GM12864 (cell line): ENCODE measurements at regions not wholly inside any gene's neighbourhood (a gene's known extent, or its start where the extent isn't known, plus 50 kb on each side); places are given as distances from the start of the nearest gene placed in this dataset.
A peak's percentile ranks its signal among the peaks of the same experiment; 100 is the strongest.

Source experiments
- DNase-seq: peaks from one replicate; pipeline ENCODE4 v3.0.0-alpha.2; 2011; ENCODE audit warnings: low read depth
- H3K4me3 ChIP-seq: 2 replicates; pipeline ENCODE4 v1.5.1; 2011; ENCODE audit warnings: mild to moderate bottlenecking, low read depth, low read length, control low read depth
- CTCF ChIP-seq: IDR thresholded peaks from 2 replicates; pipeline ENCODE4 v1.5.1; 2011; ENCODE audit warnings: low read depth, mild to moderate bottlenecking, moderate library complexity, low read length, control low read depth, inconsistent platforms; ENCODE audit errors: missing control alignments

GRCh38 chr1:88401313-88401712 is 282.8 kb upstream of the PKN2 start:
- no peak for TF ChIP-seq CTCF
- DNase-seq: peak; percentile 38
- H3K4me3 ChIP-seq: no peak overlapping the region

GRCh38 chr1:88404582-88404981 is 279.5 kb upstream of the PKN2 start:
- no peak for DNase-seq
- no peak overlapping the region for H3K4me3 ChIP-seq
- TF ChIP-seq CTCF: no peak

- TF ChIP-seq CTCF: no peak
- H3K4me3 ChIP-seq: no peak overlapping the region
- DNase-seq: no peak
Measured at GRCh38 chr1:88407248-88407647, 276.8 kb upstream of the PKN2 start.

- no peak for TF ChIP-seq CTCF
- DNase-seq: no peak
- H3K4me3 ChIP-seq: no peak overlapping the region
Measured at GRCh38 chr1:88421997-88422396, 262.1 kb upstream of the PKN2 start.

GRCh38 chr1:88433556-88433955 is 250.5 kb upstream of the PKN2 start:
- TF ChIP-seq CTCF: no peak
- DNase-seq: no peak

GRCh38 chr1:88434836-88435235 is 249.2 kb upstream of the PKN2 start:
- no peak overlapping the region for H3K4me3 ChIP-seq
- DNase-seq: no peak
- TF ChIP-seq CTCF: no peak

More at GRCh38 chr1:88433556-88433955, 250.5 kb upstream of the PKN2 start:
- H3K4me3 ChIP-seq: no peak overlapping the region

- no peak for TF ChIP-seq CTCF
- no peak for DNase-seq
- H3K4me3 ChIP-seq: no peak overlapping the region
Measured at GRCh38 chr1:88441022-88441421, 243.1 kb upstream of the PKN2 start.
